ENCODE measurements at regions not wholly inside any gene's neighbourhood (a gene's known extent, or its start where the extent isn't known, plus 50 kb on each side); places are given as distances from the start of the nearest gene placed in this dataset.
A peak's percentile ranks its signal among the peaks of the same experiment; 100 is the strongest.

DNA sequence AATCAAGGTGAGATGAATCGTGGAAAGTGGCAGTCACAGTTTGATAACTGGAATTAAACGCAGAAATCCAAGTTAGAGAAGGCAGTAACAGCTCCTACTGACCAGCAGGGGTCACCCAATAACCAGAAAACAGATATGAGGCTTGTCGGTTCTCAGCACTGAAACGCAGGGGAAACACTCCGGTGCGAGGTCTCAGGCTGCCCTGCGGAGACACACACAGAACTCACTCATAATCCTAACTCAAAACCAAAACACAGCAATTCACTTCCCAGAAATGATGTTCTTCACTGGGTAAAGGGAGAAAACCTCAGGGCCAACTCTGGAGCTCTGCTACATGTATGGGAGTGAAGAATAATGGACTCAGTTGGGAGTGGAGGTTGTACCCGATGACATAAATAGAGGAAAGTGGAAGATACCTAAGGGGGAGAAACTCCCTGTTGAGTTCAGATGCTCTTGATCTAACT lies 384.4 kb downstream of the RAPGEF2 start:
- Mint-ChIP-seq H3K4me1 (ENCODE audit: low read depth) (peaks cover 5% of the 10 kb centered on the region; the same call in 1 of the 2 replicates), H3K4me3 (no peak overlapping the region), H3K9me3 (no peaks in the 10 kb centered on the region), H3K27me3 (ENCODE audit: insufficient read depth) (peaks cover 4% of the 10 kb centered on the region), H3K27ac (no peak overlapping the region), H3K36me3 (ENCODE audit: low read depth) (no peaks in the 10 kb centered on the region)
- DNase-seq: peak; percentile 54
- TF ChIP-seq, protein P1, sequence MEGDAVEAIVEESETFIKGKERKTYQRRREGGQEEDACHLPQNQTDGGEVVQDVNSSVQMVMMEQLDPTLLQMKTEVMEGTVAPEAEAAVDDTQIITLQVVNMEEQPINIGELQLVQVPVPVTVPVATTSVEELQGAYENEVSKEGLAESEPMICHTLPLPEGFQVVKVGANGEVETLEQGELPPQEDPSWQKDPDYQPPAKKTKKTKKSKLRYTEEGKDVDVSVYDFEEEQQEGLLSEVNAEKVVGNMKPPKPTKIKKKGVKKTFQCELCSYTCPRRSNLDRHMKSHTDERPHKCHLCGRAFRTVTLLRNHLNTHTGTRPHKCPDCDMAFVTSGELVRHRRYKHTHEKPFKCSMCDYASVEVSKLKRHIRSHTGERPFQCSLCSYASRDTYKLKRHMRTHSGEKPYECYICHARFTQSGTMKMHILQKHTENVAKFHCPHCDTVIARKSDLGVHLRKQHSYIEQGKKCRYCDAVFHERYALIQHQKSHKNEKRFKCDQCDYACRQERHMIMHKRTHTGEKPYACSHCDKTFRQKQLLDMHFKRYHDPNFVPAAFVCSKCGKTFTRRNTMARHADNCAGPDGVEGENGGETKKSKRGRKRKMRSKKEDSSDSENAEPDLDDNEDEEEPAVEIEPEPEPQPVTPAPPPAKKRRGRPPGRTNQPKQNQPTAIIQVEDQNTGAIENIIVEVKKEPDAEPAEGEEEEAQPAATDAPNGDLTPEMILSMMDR (IDR thresholded peaks at IDR 0.05): peak; percentile 90

DNA sequence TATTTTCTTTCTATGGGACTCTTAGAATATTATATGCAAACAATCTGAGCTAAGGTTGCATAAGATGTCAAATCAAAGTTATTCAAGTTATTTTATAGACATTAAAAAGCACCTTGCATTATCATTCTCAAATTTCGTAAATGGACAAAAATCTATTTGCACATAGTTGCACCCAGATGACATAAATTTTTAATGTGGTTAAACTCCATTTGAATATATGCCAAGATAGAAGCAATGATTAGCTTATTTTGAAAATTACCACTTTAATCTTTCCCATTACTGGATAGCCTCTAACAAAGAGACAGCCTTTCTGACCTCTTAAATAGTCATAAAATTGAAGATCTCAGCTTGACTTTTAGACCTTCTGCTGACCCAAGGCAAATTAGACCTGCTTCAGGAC lies 386.8 kb downstream of the RAPGEF2 start:
- H3K9me3 Mint-ChIP-seq: no peaks in the 10 kb centered on the region
- peaks cover 5% of the 10 kb centered on the region; the same call in 1 of the 2 replicates for H3K4me1 Mint-ChIP-seq (ENCODE audit: low read depth)
- peaks cover 4% of the 10 kb centered on the region for H3K27me3 Mint-ChIP-seq (ENCODE audit: insufficient read depth)
- DNase-seq: no peak
- H3K4me3 Mint-ChIP-seq: no peak overlapping the region
- no peak overlapping the region for H3K27ac Mint-ChIP-seq
- no peaks in the 10 kb centered on the region for H3K36me3 Mint-ChIP-seq (ENCODE audit: low read depth)
- TF ChIP-seq, protein P1 (IDR thresholded peaks at IDR 0.05): no peak

DNA sequence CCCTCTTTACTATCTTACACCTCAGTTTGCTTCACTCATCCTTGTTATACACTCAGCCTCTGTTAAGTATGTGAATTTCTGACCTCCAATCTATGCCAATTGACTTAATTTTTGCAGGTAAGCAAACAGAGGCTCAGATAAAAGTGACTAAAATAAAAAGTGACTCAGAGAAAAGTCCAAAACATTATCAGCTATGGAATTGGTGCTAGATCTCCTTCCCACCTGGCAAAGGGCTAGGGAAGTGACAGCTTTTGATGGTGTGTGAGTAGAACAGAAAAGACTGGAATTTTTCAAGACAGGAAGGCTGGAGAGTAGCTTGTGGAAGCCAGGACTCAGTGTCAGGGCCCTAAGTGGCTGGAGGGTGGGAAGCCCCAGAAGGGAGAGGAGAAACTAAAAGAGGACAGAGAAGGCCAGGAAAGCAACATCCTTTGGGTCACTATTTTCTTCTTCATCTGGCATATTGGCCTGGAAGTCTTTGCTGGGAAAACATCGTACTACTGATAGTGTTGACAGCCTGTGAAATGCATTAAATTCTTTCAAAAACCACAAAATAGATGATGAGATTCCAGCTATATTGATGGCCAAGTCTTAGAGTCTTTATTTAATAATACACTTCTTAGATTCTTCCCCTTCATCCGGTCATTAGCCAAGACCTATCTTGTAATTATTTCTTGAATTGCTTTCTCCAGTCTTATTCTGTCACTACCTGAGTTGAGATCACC lies 392.8 kb downstream of the RAPGEF2 start:
- DNase-seq: no peak
- TF ChIP-seq, protein P1 (IDR thresholded peaks at IDR 0.05): no peak
- Mint-ChIP-seq H3K4me3 (no peak overlapping the region), H3K9me3 (no peaks in the 10 kb centered on the region), H3K4me1 (ENCODE audit: low read depth) (no peaks in the 10 kb centered on the region), H3K27me3 (ENCODE audit: insufficient read depth) (peaks cover 2% of the 10 kb centered on the region; the same call in 1 of the 2 replicates), H3K36me3 (ENCODE audit: low read depth) (no peaks in the 10 kb centered on the region), H3K27ac (no peak overlapping the region)

DNA sequence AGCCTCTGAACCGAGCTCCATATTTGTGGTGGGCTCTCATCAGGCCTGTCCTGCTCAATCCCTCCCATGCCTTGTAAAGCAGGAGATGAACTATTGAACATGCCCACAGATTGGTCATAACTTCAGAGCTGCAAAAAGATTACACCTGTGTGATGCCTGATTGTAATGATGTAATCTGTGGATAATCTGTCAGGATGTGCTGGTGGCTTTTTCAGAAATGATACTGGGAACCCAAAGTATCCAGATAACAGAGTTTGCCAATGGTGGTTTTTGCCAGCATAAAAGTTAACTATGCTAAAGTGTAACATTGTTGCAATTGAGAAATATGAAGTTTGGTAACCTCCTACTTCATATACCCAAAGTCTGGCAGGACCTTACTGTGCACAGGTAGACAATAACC lies 393.4 kb downstream of the RAPGEF2 start:
- Mint-ChIP-seq H3K4me3 (no peak overlapping the region), H3K4me1 (ENCODE audit: low read depth) (no peaks in the 10 kb centered on the region), H3K27me3 (ENCODE audit: insufficient read depth) (peaks cover 2% of the 10 kb centered on the region; the same call in 1 of the 2 replicates)

DNA sequence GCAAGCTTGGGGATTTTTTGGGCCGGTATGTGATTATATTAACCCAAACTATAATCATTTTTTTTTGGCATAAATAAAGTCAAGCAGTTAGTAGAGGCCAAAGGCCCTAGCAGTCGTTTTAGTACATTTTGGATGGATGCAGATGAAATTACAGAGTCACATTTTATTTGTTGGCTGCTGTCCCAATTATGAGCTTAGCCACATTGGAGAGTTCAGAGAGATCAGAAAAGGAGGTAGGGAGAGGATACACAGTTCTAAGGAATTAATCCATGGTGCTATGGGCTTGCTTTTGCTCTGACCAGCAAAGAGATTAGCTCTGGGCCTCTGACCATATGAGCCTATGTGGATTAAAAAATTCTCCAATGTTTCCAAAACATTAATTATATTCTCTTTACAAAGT lies 395.1 kb downstream of the RAPGEF2 start:
- TF ChIP-seq, protein P1 (IDR thresholded peaks at IDR 0.05): no peak
- Mint-ChIP-seq H3K36me3 (ENCODE audit: low read depth) (no peaks in the 10 kb centered on the region), H3K4me3 (no peak overlapping the region), H3K27ac (no peak overlapping the region), H3K27me3 (ENCODE audit: insufficient read depth) (peaks cover 3% of the 10 kb centered on the region; the same call in 1 of the 2 replicates), H3K4me1 (ENCODE audit: low read depth) (no peaks in the 10 kb centered on the region), H3K9me3 (no peaks in the 10 kb centered on the region)
- DNase-seq: no peak

More for the DNA sequence above, 393.4 kb downstream of the RAPGEF2 start:
- no peak for DNase-seq
- no peaks in the 10 kb centered on the region for H3K36me3 Mint-ChIP-seq (ENCODE audit: low read depth)
- no peak overlapping the region for H3K27ac Mint-ChIP-seq
- H3K9me3 Mint-ChIP-seq: no peaks in the 10 kb centered on the region
- TF ChIP-seq, protein P1 (IDR thresholded peaks at IDR 0.05): no peak
